ENCODE measurements at regions not wholly inside any gene's neighbourhood (a gene's known extent, or its start where the extent isn't known, plus 50 kb on each side); places are given as distances from the start of the nearest gene placed in this dataset.

- no peak for DNase-seq
These were observed 90.5 kb upstream of the TTC34 start for GRCh38 chr1:2891923-2892448.

- no peak for DNase-seq
These were observed 92.1 kb upstream of the TTC34 start for GRCh38 chr1:2893473-2894120.

GRCh38 chr1:2894381-2895041, 93.0 kb upstream of the TTC34 start:
- peak; percentile 45 for DNase-seq

GRCh38 chr1:2896824-2897223, 95.3 kb upstream of the TTC34 start:
- no peak for DNase-seq

DNA sequence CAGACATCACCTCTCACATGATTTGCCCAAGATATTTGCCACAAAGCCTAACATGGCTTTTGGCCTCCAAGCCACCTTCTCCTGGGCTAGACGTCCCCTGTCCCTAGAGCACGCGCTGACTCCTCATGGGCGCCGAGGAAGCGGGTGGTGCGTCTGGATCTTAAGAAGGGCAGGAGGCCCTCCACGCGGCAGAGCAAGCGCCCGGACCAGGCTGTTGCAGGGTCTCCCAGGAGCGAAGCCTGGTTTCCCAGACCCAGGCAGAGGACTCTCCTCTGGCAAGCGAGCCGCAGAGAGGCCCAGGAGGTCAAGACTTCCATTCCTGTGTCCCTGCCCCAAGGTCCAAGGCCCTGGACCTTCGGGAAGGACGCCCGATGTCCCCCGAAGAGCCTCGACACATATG, 101.7 kb upstream of the TTC34 start:
- DNase-seq, result no peak

DNA sequence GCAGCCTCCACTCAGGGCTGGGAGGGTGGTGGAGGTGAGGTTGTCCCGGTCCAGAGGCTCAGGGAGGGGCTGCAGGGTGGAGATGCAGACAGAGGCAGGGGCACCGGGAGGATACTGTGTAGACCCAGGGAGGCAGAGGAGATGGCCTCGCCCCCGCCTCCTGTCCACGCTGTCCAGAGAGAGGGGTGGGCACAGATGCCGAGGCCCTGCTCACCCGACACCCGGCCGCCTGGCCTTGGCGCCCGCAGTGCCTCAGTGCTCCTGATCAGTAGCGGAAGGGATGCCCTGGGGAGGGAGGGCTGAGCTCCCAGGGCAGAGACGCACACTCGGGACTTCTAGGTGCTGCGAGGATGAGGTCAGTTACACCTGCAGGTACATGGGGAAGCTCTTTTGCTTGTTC, 102.7 kb upstream of the TTC34 start:
- DNase-seq, result no peak

DNA sequence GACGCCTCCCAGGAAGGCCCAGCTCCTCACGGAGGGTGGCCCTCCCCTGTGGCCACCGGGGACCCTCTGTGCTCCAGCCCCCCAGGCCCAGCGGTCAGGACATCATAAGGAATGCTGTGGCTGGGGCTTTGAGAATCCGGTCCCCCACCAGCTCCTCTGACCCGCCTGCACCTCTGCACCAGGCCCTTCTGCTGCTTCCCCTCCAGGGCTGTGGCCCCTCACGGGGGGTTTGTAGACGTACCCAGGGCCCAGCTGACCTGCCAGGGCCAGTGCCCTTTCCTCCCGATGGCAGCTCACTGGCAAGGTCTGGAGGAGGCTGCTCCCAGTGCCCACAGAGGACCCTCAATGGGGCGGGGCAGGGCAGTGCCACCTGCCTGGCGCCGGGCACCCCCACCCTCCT, 103.9 kb upstream of the TTC34 start:
- no peak for DNase-seq

- no peak for DNase-seq
These were observed 104.6 kb upstream of the TTC34 start for GRCh38 chr1:2906085-2906484.

GRCh38 chr1:2906620-2907019, 105.1 kb upstream of the TTC34 start:
- DNase-seq, result no peak

DNA sequence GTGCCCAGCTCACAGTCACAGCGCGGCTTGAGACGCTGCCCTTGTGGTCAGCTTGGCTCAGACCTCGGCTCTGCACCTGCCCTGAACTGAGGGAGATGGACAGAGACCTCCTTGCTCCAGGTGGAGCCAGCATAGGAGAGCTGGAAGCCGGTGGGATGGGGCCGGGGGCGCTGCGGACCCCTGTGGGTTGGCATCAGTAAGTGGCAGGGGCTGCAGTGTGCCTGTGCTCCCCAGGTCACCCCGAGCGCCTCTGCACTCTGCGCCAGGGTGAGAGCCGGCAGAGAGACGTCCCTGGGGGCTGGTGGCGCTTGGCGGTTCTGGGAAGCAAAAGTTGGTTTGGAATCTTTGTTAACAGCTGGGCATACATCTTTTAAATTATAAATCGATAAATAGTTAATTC, 105.6 kb upstream of the TTC34 start:
- no peak for DNase-seq

DNA sequence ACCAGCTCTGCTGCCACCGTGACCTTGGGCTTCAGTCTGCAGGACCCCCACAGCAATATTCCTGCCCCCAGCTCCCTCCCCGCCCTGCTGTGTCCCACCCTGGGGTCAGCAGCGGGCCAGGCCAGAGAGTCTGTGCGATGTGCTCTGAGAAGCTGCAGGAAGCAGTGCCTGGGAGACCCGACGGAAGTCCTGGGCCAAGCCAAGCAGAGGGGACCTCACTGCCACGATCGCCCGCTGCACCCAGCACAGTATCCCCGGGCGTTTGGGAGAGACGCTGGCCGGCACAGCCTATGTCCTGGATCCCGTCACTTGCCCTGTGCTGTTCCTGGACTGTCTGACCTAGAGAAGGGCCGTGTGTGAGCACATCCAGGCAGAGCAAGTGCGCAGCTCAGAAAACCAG, 106.6 kb upstream of the TTC34 start:
- no peak for DNase-seq

- DNase-seq, result no peak
These were observed 107.1 kb upstream of the TTC34 start for GRCh38 chr1:2908561-2908960.

DNA sequence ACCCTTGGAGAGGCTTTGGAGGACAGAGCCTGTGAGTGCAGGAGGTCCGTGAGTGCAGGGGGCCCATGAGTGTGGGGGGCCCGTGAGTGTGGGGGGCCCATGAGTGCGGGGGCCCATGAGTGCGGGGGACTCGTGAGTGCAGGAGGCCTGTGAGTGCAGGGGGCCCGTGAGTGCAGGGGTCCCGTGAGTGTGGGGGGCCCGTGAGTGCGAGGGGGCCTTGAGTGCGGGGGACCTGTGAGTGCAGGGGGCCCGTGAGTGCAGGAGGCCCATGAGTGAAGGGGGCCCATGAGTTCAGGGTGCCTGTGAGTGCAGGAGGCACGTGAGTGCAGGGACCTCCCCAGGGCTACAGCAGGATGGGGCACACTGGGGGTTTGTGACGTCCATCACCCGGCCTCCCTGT, 108.3 kb upstream of the TTC34 start:
- no peak for DNase-seq

DNA sequence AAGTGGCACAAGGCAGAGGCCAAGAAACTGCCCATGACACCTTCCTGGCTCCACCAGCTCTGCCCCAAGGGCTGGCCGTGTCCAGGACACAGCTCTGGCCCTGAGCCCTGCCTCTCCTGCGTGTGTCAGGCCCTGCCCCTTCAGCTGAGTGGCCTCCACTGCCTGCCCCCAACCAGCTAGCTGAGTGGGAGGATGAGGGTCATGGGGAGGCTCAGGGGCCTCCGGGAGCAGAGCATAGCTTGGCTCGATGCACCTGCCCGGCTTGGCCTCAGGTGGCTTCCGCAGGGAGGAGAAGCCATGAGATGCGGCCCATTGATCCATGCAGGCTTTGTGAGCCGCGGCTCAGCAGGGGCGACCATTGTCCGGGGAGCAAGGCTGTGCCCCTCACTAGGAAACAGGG, 108.7 kb upstream of the TTC34 start:
- no peak for DNase-seq

DNA sequence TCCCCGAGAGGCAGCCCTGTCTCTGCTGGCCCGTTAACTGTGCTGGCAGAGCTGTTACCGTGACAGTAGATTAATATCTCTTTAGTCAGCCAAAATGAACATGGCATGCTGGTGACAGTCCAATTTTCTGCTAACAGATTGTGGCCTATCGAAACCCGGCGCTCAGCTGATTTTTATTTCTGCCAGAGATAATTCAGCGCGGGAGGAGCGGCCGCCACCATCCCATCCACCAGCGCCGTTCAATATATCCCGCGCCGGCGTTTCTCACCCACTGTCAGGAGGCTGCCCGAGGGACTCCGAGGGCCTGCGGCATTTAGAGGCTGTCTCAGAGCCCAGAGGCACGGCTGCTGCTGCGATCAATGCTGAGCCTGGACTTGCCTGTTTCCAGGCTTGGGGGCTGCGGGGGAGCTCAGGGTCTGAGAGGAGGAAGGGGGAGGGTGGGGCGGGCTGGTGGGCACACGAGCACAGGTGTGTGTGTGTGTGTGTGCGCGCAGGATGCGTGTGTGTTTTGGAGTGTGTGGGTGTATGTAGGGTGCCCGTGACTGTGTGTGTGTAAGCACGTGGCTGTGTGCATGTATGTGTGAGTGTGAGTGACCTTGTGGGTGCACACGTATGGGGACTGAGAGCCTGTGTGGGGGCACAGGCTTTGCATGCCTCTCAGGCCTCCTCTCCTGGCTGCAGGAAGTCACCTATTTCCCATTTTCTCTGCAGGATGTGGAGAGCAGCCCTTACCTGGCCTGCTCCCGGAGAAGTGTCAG, 109.7 kb upstream of the ACTRT2 start:
- no peak for DNase-seq

GRCh38 chr1:2912424-2913061, 108.7 kb upstream of the ACTRT2 start:
- DNase-seq, result no peak

GRCh38 chr1:2913091-2913490, 108.2 kb upstream of the ACTRT2 start:
- DNase-seq, result no peak

GRCh38 chr1:2914702-2915101, 106.6 kb upstream of the ACTRT2 start:
- no peak for DNase-seq

GRCh38 chr1:2916153-2916552, 105.1 kb upstream of the ACTRT2 start:
- no peak for DNase-seq

DNA sequence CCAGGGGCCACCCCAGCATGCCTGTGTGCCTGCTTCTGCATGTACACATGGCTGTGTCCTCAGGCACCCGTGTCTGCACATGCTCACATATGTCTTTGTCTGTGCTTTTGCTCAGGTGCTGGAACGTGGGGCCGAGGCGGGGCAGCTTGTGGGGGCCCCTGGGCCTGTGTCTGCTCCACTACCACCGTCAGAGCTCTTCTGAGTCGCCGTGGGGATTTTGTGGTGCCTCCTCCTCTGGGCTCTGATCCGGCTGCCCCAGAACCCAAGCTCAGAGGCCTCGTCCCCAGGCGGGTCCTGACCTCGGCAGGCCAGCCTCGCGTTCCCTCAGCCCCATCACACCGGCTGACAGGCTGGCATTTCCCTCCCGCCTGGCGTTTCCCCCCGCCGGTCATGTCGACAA, 104.6 kb upstream of the ACTRT2 start:
- DNase-seq, result no peak

DNA sequence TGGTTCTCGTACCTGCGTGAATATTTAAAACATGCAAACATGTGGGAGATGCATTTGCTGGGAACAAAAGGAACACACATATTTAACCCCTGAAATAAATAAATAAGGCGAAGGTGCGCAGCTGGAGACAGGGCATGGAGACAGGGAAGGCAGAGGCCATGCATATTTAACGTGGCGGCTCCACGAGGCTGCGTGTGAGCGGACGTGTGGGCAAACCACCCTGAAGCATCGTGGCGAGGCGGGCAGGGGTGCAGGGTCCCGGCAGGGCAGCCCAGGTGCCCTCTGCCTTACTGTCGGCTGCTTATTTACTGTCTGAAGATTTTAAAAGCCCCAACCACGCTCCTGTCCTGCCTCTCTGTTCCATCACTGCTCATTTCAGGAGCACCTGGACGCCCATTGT, 104.0 kb upstream of the ACTRT2 start:
- no peak for DNase-seq

GRCh38 chr1:2918441-2918840, 102.8 kb upstream of the ACTRT2 start:
- DNase-seq, result no peak

- DNase-seq, result no peak
These were observed 101.4 kb upstream of the ACTRT2 start for GRCh38 chr1:2919841-2920240.
